DMS153 treated with DMSO at 0.1 percent for 48 hours (cell line): ENCODE measurements at regions not wholly inside any gene's neighbourhood (a gene's known extent, or its start where the extent isn't known, plus 50 kb on each side); places are given as distances from the start of the nearest gene placed in this dataset.

Experiments
- DNase-seq: peaks from one replicate; lab custom pipeline; 2025; ENCODE audit not compliant: unreplicated experiment; lab: John Stamatoyannopoulos, UW

GRCh38 chr5:42337607-42338006 is 85.6 kb upstream of the GHR start:
- DNase-seq: no peak

DNA sequence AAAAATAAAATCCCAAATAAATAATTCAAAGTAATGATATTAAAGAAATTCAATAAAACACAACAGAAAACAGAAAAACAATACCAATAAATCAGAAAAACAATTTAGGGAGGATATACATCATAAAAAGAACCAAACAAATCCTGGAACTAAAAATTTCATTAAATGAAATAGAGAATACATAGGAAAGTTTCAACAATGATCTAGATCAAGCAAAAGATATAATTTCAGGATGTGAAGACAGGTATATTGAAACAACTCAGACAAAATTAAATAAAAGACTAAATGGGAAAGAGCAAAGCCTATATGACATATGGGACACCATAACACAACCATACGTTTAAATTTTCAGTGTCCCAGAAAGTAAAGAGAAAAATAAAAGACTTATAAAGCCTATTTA is 85.1 kb upstream of the GHR start:
- DNase-seq: no peak

- no peak for DNase-seq
These were observed 74.1 kb upstream of the GHR start for GRCh38 chr5:42349163-42349562.

DNA sequence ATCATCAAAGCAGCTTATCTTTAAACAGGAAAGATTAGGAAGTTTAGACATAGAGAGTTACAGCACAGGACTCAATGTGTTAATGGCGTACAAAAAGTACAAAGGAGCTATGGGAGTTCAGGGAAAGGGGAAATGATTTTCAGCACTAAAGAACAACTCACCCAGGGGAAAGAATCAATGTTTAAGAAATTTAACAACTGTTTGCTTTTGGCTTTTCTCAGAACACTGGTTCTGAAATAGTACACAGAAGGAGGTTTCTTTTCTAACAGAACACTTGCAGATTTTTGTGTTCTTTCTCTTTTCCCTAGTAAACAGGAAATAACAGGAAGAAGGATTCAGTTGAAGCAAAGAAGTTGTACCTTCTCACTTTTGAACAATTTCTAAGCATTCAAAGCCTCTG is 71.3 kb upstream of the GHR start:
- DNase-seq: no peak

DNA sequence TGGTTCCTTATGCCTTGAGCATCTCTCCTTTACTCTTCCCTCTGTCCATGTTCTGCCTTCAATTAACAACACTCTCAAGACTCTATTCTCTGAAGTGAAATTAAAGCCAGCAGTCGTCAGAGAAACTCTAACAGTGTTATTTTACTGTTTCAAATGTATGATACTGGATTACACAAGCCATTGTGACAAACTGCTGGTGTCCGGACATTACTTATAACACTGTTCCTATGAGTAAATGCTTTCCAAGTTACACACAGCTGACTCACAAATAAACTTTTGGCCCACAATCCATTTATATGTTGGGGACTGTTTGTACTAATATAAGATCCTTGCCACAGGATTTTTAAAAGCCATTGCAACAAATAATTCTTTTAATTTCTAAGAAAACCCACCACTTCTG is 63.2 kb upstream of the GHR start:
- DNase-seq: no peak

DNA sequence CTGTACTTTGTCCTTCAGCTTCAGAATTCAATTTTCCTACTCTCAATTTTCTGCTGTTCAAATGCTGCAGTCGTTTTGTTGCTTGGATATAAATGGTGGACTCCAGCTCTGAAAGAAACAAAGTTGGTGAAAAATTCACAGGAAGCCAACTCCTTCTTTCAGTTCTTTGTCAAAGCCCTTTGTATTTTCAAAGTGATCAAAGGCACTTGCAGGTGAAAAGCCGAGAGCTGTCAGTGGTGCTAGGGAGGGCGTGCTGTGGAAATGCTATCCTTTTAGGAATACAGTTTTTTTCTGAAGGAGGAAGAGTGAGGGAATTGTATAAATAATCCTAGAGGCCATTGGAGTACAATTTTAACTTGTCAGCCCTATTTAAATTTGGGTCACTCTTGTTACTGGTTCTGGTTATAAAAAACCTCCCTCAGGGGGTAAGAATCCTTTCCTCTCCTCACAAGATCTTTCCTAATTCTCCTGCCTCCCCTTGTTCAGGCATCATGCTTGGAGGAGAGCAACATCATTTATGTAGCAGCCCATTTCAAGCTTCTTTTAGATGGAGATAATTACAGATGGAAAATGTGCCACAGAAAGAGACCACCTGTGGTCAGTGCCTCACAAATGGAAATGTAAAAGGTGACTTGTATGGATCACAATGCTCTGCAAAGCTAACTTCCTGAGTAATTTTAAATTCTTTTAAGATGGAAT is 62.5 kb upstream of the GHR start:
- DNase-seq: no peak

DNA sequence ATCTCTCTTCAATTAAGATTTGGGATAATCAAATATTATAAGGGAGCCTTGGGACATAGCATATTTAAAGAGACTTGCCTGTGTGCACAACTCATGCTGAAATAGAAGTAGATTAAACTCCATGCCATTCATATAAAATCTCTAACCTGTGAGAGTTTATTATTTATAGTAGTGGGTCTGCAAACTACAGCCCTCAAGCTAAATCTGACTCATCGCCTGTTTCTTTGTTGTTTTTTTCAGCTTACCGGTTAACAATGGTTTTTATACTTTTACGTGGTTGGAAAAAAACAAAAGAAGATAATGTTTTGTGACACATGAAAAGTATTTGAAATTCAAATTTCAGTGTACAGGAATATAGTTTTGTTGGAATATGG is 61.9 kb upstream of the GHR start:
- DNase-seq: no peak

GRCh38 chr5:42366051-42366450 is 57.2 kb upstream of the GHR start:
- DNase-seq: no peak
